NB4 (cell line): ENCODE measurements at regions not wholly inside any gene's neighbourhood (a gene's known extent, or its start where the extent isn't known, plus 50 kb on each side); places are given as distances from the start of the nearest gene placed in this dataset.

Source experiments
- DNase-seq: peaks from one replicate; pipeline ENCODE4 v3.0.0; 2010; ENCODE audit warnings: low read depth
- H3K4me3 ChIP-seq: one replicate; pipeline ENCODE4 v1.5.1; 2011; ENCODE audit warnings: mild to moderate bottlenecking, low read depth, low read length, moderate library complexity
- MYC ChIP-seq: IDR thresholded peaks from 2 replicates; pipeline ENCODE4 v1.6.1; 2011; ENCODE audit warnings: low read depth, low read length
- POLR2A ChIP-seq: IDR thresholded peaks from 2 replicates; pipeline ENCODE4 v1.6.1; 2011; ENCODE audit warnings: mild to moderate bottlenecking; ENCODE audit not compliant: insufficient read length; ENCODE audit errors: extremely low read depth
- TF ChIP-seq, protein P1 (sequence below): IDR thresholded peaks from 2 replicates; pipeline ENCODE4 v1.6.1; 2011; ENCODE audit warnings: low read depth, low read length
- TF ChIP-seq, protein P2 (sequence below): IDR thresholded peaks from one replicate; pipeline ENCODE4 v1.5.1; 2012; ENCODE audit warnings: low read depth, low read length

DNA sequence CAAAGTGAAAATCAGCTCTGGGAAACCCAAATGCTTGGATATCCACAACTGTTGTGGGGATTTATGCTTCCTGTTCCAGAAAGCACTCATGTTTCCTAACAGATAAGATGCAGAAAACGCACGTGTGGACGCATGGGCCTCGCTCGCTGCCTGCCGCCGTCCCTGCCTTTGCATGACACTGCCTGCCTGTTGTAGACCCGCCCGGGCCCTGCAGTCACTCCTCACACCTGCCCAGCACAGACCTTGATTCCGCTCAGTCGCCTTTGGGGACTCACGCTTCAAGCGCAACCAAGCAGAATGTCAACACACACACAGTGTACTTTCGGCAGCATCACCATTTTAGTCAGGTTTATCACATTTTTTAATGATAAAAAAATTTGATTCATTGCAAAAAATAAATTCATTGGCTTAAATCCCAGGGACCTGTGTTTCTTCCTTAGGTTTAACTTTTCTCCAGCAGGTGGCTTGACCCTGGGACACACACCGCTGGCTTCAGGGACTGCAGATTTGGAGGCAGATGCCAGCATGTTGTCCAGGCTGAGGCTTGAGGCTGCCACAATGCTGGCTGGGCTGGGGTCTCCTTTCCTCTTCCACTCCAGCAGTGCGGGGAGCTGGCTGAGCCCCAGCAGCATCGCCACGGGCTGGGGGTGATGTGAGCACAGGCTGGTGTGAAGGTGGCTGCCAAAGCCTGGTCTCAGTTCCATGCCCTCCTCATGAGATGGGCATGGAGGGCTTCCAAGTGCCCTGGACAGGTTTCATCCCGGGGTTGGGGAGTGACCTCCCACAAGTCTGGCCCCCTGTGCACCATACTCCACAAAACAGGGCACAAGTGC lies 416.9 kb upstream of the IRX4 start:
- no peak overlapping the region for H3K4me3 ChIP-seq
- no peak for DNase-seq
- TF ChIP-seq, protein P1, sequence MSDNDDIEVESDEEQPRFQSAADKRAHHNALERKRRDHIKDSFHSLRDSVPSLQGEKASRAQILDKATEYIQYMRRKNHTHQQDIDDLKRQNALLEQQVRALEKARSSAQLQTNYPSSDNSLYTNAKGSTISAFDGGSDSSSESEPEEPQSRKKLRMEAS, result no peak
- TF ChIP-seq POLR2A (no peak), MYC (no peak)
- TF ChIP-seq, protein P2, sequence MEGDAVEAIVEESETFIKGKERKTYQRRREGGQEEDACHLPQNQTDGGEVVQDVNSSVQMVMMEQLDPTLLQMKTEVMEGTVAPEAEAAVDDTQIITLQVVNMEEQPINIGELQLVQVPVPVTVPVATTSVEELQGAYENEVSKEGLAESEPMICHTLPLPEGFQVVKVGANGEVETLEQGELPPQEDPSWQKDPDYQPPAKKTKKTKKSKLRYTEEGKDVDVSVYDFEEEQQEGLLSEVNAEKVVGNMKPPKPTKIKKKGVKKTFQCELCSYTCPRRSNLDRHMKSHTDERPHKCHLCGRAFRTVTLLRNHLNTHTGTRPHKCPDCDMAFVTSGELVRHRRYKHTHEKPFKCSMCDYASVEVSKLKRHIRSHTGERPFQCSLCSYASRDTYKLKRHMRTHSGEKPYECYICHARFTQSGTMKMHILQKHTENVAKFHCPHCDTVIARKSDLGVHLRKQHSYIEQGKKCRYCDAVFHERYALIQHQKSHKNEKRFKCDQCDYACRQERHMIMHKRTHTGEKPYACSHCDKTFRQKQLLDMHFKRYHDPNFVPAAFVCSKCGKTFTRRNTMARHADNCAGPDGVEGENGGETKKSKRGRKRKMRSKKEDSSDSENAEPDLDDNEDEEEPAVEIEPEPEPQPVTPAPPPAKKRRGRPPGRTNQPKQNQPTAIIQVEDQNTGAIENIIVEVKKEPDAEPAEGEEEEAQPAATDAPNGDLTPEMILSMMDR, result no peak

DNA sequence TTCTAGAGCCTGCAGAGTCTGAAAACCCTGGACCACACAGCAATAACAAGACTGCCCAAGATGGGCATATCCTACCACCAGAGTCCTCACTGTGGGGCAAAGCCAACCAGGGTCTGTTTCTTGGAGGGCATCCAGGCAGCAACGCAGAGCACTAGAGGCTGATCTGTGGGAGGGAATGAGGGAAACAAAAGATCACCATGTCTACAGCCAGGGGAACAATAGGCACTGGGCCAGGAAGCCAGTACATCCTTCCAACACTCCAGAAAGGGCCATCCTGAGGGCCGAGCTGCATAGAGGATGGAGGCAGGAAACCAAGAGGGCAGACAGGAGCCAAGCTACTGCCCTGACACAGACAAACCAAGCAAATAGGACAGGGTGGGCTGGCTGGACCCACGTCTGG lies 416.1 kb upstream of the IRX4 start:
- no peak for DNase-seq
- H3K4me3 ChIP-seq, result no peak overlapping the region
- TF ChIP-seq, protein P1, result no peak
- TF ChIP-seq, protein P2, result no peak
- no peak for TF ChIP-seq POLR2A
- TF ChIP-seq MYC, result no peak

DNA sequence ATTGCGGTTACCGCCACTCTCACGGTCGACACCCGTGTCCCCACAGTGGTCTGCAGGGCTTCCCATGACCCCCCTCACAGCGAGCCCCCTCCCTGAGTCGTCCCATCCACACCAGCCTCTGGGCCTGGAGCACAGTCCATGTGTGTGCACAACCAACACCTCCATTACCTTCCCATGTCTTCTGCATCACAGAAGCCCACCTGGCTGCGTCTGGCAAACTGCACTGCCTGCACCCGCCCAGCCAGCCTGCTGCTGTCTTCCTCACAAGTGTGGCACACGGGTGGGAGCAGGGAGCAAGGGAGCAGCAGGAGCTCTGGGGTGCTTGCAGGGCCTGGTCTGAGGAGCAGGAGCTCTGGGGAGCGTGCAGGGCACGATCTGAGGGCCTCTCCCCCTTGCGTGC lies 415.3 kb upstream of the IRX4 start:
- H3K4me3 ChIP-seq, result no peak overlapping the region
- DNase-seq, result no peak
- TF ChIP-seq POLR2A (no peak), MYC (no peak)
- TF ChIP-seq, protein P2, result no peak
- TF ChIP-seq, protein P1, result no peak

DNA sequence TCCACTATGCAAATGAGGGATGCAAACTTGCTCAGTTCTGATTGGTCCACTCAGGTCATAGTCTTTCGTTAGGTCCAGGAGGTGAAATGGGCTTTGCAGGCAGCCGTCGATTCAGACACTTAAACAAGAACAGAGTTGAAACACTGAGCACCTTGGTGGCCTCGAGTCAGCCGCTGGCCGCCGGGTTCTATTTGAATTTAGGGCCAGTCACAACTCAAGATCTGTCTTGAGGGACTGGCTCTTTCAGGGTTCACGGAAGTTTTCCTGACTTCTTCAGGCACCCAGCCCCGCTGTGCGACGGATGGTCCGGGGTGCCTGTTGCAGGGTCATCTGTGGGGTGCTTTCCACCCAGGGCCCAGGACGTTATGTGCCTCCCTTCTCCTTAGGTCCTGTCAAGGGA lies 412.8 kb upstream of the IRX4 start:
- H3K4me3 ChIP-seq, result no peak overlapping the region
- no peak for DNase-seq
- TF ChIP-seq, protein P1, result no peak
- TF ChIP-seq MYC, result no peak

DNA sequence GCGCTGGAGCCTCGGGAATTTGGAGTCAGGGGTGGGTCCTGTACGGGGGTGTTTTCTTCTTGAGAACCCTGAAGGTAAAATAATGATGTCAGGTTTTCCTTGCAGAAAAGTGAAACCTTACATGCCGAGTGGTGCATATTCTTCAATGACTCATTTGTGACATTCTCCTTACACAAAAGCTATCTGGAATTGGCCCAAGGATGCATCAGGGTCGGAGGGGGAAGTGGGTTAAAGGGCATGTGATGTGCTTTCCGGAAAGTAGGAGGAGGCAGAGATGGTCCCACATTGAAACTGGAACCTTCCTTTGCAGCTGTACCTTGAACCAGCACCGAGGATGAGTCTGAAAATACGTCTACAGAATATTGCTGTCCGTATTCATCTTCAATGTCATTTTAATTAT lies 411.2 kb upstream of the IRX4 start:
- TF ChIP-seq POLR2A (no peak), MYC (no peak)
- TF ChIP-seq, protein P2, result no peak
- TF ChIP-seq, protein P1, result no peak
- no peak overlapping the region for H3K4me3 ChIP-seq
- DNase-seq, result no peak

DNA sequence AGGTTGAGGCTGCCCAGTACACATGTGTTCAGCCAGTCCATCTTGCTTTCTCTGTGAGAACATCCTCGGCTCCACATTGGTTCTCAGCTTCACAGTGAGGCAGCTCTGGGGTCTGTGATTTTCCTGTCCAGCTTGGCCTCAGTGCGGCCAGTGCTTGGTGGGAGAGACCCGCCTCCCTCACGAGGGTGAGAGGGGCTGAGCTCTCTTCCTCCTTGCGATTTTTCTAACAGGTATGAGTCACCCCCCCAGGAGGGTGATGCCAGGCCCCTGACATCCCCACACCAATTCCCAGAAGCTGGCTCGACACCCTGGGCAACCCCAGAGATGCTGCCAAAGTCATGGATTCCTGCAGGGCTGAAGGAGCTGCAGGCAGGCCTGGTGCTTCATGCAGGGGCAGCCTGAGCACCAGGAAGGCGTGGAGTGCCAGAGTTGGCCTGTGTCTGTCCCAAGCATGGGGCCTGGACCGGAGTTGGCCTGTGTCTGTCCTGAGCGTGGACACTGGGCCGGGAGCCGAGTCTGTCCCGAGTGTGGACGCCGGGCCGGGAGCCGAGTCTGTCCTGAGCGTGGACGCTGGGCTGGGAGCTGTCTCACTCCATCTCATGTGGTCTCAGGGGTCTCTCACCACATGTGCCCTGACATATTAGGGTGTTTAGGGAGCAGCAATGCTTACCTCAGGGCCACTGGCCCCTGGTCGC lies 408.6 kb upstream of the IRX4 start:
- no peak overlapping the region for H3K4me3 ChIP-seq
- TF ChIP-seq, protein P1, result no peak
- TF ChIP-seq, protein P2, result no peak
- TF ChIP-seq MYC, result no peak
- TF ChIP-seq POLR2A, result no peak
- no peak for DNase-seq
